Stimulated activated effector memory CD8-positive, alpha-beta T cell treated with anti-CD3 and anti-CD28 coated beads, Interleukin-12 subunit alpha, Interleukin-12 subunit beta, amount 100 ng/mL, for 72 hours (primary cell): ENCODE measurements at regions not wholly inside any gene's neighbourhood (a gene's known extent, or its start where the extent isn't known, plus 50 kb on each side); places are given as distances from the start of the nearest gene placed in this dataset.

Experiments
- ATAC-seq: fragments of 150-1000 bp; cut with Tn5 transposase; 2 replicates; pipeline ENCODE4 v1.10.0; 2021
- DNase-seq, 2 donors: peaks; one replicate each; pipeline ENCODE4 v3.0.0; 2021 to 2022; ENCODE audit warnings: low spot score in 2 of 2
- H3K27ac Mint-ChIP-seq: one replicate; pipeline ENCODE4 v1.8.0; 2022; ENCODE audit warnings: mild to moderate bottlenecking, mixed read lengths
- H3K36me3 Mint-ChIP-seq: one replicate; pipeline ENCODE4 v1.8.0; 2022; ENCODE audit warnings: mild to moderate bottlenecking, mixed read lengths
- H3K4me1 Mint-ChIP-seq: one replicate; pipeline ENCODE4 v1.8.0; 2022; ENCODE audit warnings: mixed read lengths
- H3K4me3 Mint-ChIP-seq: one replicate; pipeline ENCODE4 v1.8.0; 2022; ENCODE audit warnings: mild to moderate bottlenecking, mixed read lengths
- H3K9me3 Mint-ChIP-seq: one replicate; pipeline ENCODE4 v1.8.0; 2022; ENCODE audit warnings: mixed read lengths

DNA sequence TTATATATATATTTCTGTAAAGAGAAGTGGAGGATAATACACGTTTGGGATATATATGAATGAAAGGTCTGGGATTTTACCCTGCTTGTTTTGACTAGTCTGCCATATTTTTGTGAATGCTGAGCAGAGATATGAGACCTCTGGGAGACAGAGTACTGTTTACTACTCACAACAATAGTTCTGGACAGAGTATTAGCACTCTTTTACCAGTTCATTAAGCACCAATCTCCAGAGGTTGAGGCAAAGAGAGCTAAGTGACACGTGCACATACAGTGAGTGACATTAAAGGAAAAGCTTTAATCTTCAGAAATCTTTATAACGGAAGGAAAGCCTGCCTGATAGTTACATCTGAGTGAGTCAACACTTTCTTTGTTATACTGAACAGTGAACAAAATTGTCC, 1452.7 kb upstream of the TENM3 start:
- no peak for ATAC-seq
- no peaks in the 10 kb centered on the region for H3K36me3 Mint-ChIP-seq
- no peak overlapping the region for H3K27ac Mint-ChIP-seq
- no peaks in the 10 kb centered on the region for H3K4me1 Mint-ChIP-seq
- DNase-seq, result no peak
- H3K9me3 Mint-ChIP-seq, result peaks cover 16% of the 10 kb centered on the region
- no peak overlapping the region for H3K4me3 Mint-ChIP-seq

GRCh38 chr4:180792541-180792940, 1450.7 kb upstream of the TENM3 start:
- ATAC-seq (no peak), DNase-seq (no peak)
- H3K4me1 Mint-ChIP-seq, result no peaks in the 10 kb centered on the region
- H3K9me3 Mint-ChIP-seq, result peaks cover 11% of the 10 kb centered on the region
- no peak overlapping the region for H3K27ac Mint-ChIP-seq
- H3K4me3 Mint-ChIP-seq, result no peak overlapping the region
- H3K36me3 Mint-ChIP-seq, result no peaks in the 10 kb centered on the region

- H3K4me3 Mint-ChIP-seq, result no peak overlapping the region
- H3K9me3 Mint-ChIP-seq, result peaks cover 5% of the 10 kb centered on the region
- no peaks in the 10 kb centered on the region for H3K4me1 Mint-ChIP-seq
- ATAC-seq (no peak), DNase-seq (no peak)
- no peaks in the 10 kb centered on the region for H3K36me3 Mint-ChIP-seq
- no peak overlapping the region for H3K27ac Mint-ChIP-seq
These were observed 1448.9 kb upstream of the TENM3 start for GRCh38 chr4:180794333-180794732.

- no peaks in the 10 kb centered on the region for H3K36me3 Mint-ChIP-seq
- no peaks in the 10 kb centered on the region for H3K4me1 Mint-ChIP-seq
- no peak overlapping the region for H3K4me3 Mint-ChIP-seq
- peaks cover 7% of the 10 kb centered on the region for H3K9me3 Mint-ChIP-seq
- ATAC-seq, result no peak
- no peak overlapping the region for H3K27ac Mint-ChIP-seq
- no peak for DNase-seq
These were observed 1445.1 kb upstream of the TENM3 start for GRCh38 chr4:180798036-180798577.

DNA sequence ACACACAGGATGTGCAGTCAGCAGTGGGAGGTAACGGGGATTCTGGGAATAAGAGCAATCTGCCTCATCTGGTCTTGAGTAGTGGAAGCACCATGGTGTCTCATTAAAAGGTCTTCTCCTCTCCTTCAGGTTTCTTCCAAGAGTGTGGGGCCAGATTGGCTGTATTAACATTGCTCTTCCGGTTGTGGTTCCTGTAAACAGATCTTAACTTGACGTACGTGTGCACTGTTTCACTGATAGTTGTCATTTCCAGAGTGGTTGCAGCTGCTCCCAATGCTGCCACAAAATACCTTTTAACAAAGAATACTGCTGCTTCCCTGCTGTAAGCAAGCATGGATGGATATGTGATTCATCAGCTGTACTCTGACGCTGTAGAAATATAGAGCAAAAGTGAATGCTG, 1443.4 kb upstream of the TENM3 start:
- DNase-seq (no peak), ATAC-seq (no peak)
- H3K36me3 Mint-ChIP-seq, result no peaks in the 10 kb centered on the region
- no peak overlapping the region for H3K4me3 Mint-ChIP-seq
- H3K4me1 Mint-ChIP-seq, result no peaks in the 10 kb centered on the region
- no peak overlapping the region for H3K27ac Mint-ChIP-seq
- peaks cover 7% of the 10 kb centered on the region for H3K9me3 Mint-ChIP-seq

DNA sequence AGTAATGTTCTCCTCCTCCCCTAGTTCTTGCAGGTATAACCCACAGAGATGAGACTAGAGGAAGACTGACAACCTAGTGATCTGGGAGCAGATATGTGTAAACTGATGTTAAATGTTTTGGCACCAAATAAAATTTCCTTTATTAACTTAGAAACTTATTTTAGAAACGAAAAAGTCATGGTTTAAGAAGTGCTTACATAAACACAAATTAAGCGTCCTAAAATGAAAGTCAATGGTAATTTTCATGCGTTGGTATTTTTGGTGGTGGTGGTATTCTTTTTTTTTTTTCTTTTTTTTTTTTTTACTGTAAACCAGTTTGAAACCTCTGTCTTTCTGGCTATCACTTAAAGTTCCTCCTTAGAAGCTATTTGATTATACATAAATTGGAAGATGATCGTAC, 1438.1 kb upstream of the TENM3 start:
- Mint-ChIP-seq H3K9me3 (peaks cover 7% of the 10 kb centered on the region), H3K4me1 (no peaks in the 10 kb centered on the region), H3K36me3 (no peaks in the 10 kb centered on the region), H3K27ac (no peak overlapping the region), H3K4me3 (no peak overlapping the region)
- DNase-seq (no peak), ATAC-seq (no peak)

DNA sequence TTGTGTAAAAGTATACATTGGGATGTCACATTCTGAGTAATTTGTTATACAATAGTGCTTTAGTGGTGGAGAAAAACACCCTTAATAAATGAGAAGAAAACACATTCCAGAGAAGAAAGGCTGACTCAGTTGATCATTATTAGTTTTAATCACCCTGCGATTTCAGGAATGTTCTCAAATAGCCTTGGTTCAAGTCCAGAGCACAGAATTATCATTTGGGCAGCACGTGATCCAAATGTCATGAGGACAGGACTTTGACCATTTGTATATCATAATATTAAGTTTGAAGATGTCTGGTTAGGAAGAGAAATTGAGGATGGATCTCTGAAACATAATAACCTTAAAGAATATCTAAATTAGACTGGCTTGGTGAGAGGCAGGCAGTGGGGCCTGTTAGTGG, 1434.3 kb upstream of the TENM3 start:
- Mint-ChIP-seq H3K9me3 (peaks cover 3% of the 10 kb centered on the region), H3K4me1 (no peaks in the 10 kb centered on the region), H3K27ac (no peak overlapping the region), H3K36me3 (no peaks in the 10 kb centered on the region), H3K4me3 (no peak overlapping the region)
- ATAC-seq, result no peak
- no peak for DNase-seq

DNA sequence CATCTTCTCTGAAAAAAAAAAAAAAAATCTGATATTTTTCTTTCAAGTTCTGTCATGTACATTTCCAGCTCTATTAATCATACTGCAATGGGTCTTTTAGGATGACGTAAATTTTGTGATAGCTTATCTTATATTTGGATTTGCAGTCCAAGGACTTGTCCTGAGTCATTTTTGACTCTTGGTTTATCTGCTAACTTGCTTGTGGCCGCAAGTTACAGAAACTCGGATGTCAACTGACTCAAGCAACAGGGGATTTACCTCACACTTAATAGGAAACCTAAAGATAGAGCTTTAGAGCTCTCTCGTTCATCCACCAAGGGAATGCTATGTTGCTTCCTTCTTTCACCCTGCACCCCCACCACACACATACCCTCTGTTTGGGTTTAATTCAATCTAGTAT, 1433.8 kb upstream of the TENM3 start:
- H3K27ac Mint-ChIP-seq, result no peak overlapping the region
- peaks cover 3% of the 10 kb centered on the region for H3K9me3 Mint-ChIP-seq
- DNase-seq (no peak), ATAC-seq (no peak)
- H3K4me1 Mint-ChIP-seq, result no peaks in the 10 kb centered on the region
- H3K4me3 Mint-ChIP-seq, result no peak overlapping the region
- no peaks in the 10 kb centered on the region for H3K36me3 Mint-ChIP-seq

DNA sequence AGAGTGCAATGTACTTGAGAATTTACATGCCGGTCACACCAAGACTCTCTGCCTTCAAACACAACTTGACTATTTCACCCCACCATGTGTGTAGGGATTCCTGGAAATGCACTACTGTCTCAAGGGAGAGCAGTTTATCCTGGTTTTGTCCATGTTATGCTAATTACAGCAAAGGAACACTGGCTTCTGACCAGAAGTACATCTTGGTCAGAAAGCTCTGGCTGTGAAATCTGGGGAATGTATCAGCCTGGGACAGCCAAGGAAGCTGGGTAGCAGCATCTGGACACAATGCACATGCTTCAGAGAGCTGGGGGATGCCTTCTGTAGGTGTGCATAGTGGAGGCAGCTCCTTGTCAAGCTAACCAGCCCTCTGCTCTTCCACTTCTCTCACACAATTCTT, 1432.6 kb upstream of the TENM3 start:
- no peak for ATAC-seq
- no peak for DNase-seq
- no peaks in the 10 kb centered on the region for H3K4me1 Mint-ChIP-seq
- H3K4me3 Mint-ChIP-seq, result no peak overlapping the region
- H3K36me3 Mint-ChIP-seq, result no peaks in the 10 kb centered on the region
- peaks cover 6% of the 10 kb centered on the region for H3K9me3 Mint-ChIP-seq
- H3K27ac Mint-ChIP-seq, result no peak overlapping the region

- Mint-ChIP-seq H3K36me3 (no peaks in the 10 kb centered on the region), H3K4me1 (no peaks in the 10 kb centered on the region), H3K4me3 (no peak overlapping the region), H3K27ac (no peak overlapping the region), H3K9me3 (peaks cover 6% of the 10 kb centered on the region)
- ATAC-seq, result no peak
- DNase-seq, result no peak
These were observed 1431.6 kb upstream of the TENM3 start for GRCh38 chr4:180811556-180811955.

- Mint-ChIP-seq H3K9me3 (peaks cover 6% of the 10 kb centered on the region), H3K4me1 (no peaks in the 10 kb centered on the region), H3K36me3 (no peaks in the 10 kb centered on the region), H3K4me3 (no peak overlapping the region), H3K27ac (no peak overlapping the region)
- no peak for ATAC-seq
- no peak for DNase-seq
These were observed 1430.4 kb upstream of the TENM3 start for GRCh38 chr4:180812783-180813182.

DNA sequence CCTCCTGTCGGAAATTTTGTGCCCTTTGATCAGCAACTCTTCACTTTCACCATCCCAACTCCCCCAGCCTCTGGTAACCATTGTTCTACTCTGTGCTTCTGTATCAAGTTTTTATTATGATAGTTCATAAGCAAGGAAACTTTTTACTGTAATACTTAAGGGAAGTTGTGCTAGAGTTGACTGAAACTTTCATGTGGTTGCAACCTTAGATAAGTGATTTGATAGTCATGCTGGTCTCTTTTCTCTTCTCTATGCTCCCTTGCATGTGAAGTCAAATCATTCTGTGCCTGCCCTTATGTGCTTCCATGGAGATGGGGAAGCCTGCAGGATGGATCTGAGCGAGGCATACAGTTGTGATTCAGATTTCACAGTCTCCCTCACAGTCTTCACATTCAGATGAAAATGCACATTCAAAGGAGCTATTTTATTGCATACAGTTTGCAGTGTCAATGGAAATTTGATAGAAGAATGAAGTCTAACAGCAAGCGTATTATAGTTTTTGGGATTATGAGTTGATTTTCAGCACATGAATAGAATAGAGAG, 1428.3 kb upstream of the TENM3 start:
- Mint-ChIP-seq H3K9me3 (peaks cover 7% of the 10 kb centered on the region), H3K4me1 (no peaks in the 10 kb centered on the region), H3K4me3 (no peak overlapping the region), H3K36me3 (no peaks in the 10 kb centered on the region), H3K27ac (no peak overlapping the region)
- no peak for DNase-seq
- no peak for ATAC-seq

- no peak for ATAC-seq
- Mint-ChIP-seq H3K4me3 (no peak overlapping the region), H3K27ac (no peak overlapping the region), H3K9me3 (peaks cover 16% of the 10 kb centered on the region), H3K4me1 (no peaks in the 10 kb centered on the region), H3K36me3 (no peaks in the 10 kb centered on the region)
- no peak for DNase-seq
These were observed 1425.7 kb upstream of the TENM3 start for GRCh38 chr4:180817529-180817928.

GRCh38 chr4:180823108-180823507, 1420.1 kb upstream of the TENM3 start:
- peaks cover 18% of the 10 kb centered on the region for H3K9me3 Mint-ChIP-seq
- ATAC-seq (no peak), DNase-seq (no peak)
- H3K4me3 Mint-ChIP-seq, result no peak overlapping the region
- H3K4me1 Mint-ChIP-seq, result no peaks in the 10 kb centered on the region
- H3K27ac Mint-ChIP-seq, result no peak overlapping the region
- H3K36me3 Mint-ChIP-seq, result no peaks in the 10 kb centered on the region

GRCh38 chr4:180827232-180828009, 1415.8 kb upstream of the TENM3 start:
- Mint-ChIP-seq H3K9me3 (peaks cover 5% of the 10 kb centered on the region), H3K36me3 (no peaks in the 10 kb centered on the region), H3K4me1 (no peaks in the 10 kb centered on the region), H3K4me3 (no peak overlapping the region), H3K27ac (no peak overlapping the region)
- no peak for DNase-seq
- ATAC-seq, result no peak

- no peak for ATAC-seq
- Mint-ChIP-seq H3K4me3 (no peak overlapping the region), H3K27ac (no peak overlapping the region), H3K4me1 (no peaks in the 10 kb centered on the region), H3K9me3 (peaks cover 5% of the 10 kb centered on the region), H3K36me3 (no peaks in the 10 kb centered on the region)
- no peak for DNase-seq
These were observed 1414.7 kb upstream of the TENM3 start for GRCh38 chr4:180828455-180829018.
